Hematopoietic multipotent progenitor cell treated with erythropoietin and hydrocortisone succinate and interleukin-3 and kit ligand, for 17 days (in vitro differentiated cells): ENCODE measurements at regions not wholly inside any gene's neighbourhood (a gene's known extent, or its start where the extent isn't known, plus 50 kb on each side); places are given as distances from the start of the nearest gene placed in this dataset.
"Not testable (repeated sequence)": the region's sequence is repeated elsewhere in the genome, so short reads cannot be mapped to it uniquely, and the experiment has no call there.

Experiments used
- DNase-seq: peaks from one replicate; pipeline ENCODE4 v3.0.0-alpha.2; 2015; ENCODE audit warnings: low spot score

GRCh38 chr6:91895599-91896285 lies 1308.9 kb upstream of the MAP3K7 start:
- DNase-seq = no peak

GRCh38 chr6:91886183-91886795 lies 1299.4 kb upstream of the MAP3K7 start:
- DNase-seq = no peak

- not testable (repeated sequence) for DNase-seq
These were observed 1294.9 kb upstream of the MAP3K7 start for GRCh38 chr6:91881791-91882190.

- no peak for DNase-seq
These were observed 1292.6 kb upstream of the MAP3K7 start for GRCh38 chr6:91879386-91879995.

GRCh38 chr6:91877994-91878393 lies 1291.1 kb upstream of the MAP3K7 start:
- DNase-seq = no peak

- no peak for DNase-seq
These were observed 1288.1 kb upstream of the MAP3K7 start for GRCh38 chr6:91874971-91875370.

GRCh38 chr6:91868539-91869202 lies 1281.8 kb upstream of the MAP3K7 start:
- no peak for DNase-seq

- DNase-seq = no peak
These were observed 1279.0 kb upstream of the MAP3K7 start for GRCh38 chr6:91865889-91866288.

- no peak for DNase-seq
These were observed 1278.0 kb upstream of the MAP3K7 start for GRCh38 chr6:91864911-91865310.

- no peak for DNase-seq
These were observed 1273.9 kb upstream of the MAP3K7 start for GRCh38 chr6:91860541-91861335.

- DNase-seq = no peak
These were observed 1265.4 kb upstream of the MAP3K7 start for GRCh38 chr6:91852252-91852651.

GRCh38 chr6:91834813-91835212 lies 1247.9 kb upstream of the MAP3K7 start:
- DNase-seq = no peak

GRCh38 chr6:91827151-91827550 lies 1240.3 kb upstream of the MAP3K7 start:
- no peak for DNase-seq

- DNase-seq = no peak
These were observed 1239.3 kb upstream of the MAP3K7 start for GRCh38 chr6:91826128-91826527.

- DNase-seq = no peak
These were observed 1237.5 kb upstream of the MAP3K7 start for GRCh38 chr6:91824331-91824730.

GRCh38 chr6:91822581-91822980 lies 1235.7 kb upstream of the MAP3K7 start:
- no peak for DNase-seq

- DNase-seq = no peak
These were observed 1229.5 kb upstream of the MAP3K7 start for GRCh38 chr6:91816335-91816734.

- DNase-seq = no peak
These were observed 1226.8 kb upstream of the MAP3K7 start for GRCh38 chr6:91813641-91814040.

GRCh38 chr6:91812596-91813274 lies 1225.9 kb upstream of the MAP3K7 start:
- no peak for DNase-seq

- no peak for DNase-seq
These were observed 1218.1 kb upstream of the MAP3K7 start for GRCh38 chr6:91804981-91805380.

- DNase-seq = no peak
These were observed 1215.6 kb upstream of the MAP3K7 start for GRCh38 chr6:91802431-91802830.

- DNase-seq = no peak
These were observed 1209.7 kb upstream of the MAP3K7 start for GRCh38 chr6:91796603-91797002.
